CD4-positive, alpha-beta T cell treated with Interleukin-4 for 1 hour (primary cell): ENCODE measurements at regions not wholly inside any gene's neighbourhood (a gene's known extent, or its start where the extent isn't known, plus 50 kb on each side); places are given as distances from the start of the nearest gene placed in this dataset.

Source experiments
- DNase-seq, 2 donors: peaks; one replicate each; pipeline ENCODE4 v3.0.0-alpha.2; 2020 to 2022

GRCh38 chr7:46213154-46213537, 292.1 kb upstream of the IGFBP3 start:
- DNase-seq, result no peak

DNA sequence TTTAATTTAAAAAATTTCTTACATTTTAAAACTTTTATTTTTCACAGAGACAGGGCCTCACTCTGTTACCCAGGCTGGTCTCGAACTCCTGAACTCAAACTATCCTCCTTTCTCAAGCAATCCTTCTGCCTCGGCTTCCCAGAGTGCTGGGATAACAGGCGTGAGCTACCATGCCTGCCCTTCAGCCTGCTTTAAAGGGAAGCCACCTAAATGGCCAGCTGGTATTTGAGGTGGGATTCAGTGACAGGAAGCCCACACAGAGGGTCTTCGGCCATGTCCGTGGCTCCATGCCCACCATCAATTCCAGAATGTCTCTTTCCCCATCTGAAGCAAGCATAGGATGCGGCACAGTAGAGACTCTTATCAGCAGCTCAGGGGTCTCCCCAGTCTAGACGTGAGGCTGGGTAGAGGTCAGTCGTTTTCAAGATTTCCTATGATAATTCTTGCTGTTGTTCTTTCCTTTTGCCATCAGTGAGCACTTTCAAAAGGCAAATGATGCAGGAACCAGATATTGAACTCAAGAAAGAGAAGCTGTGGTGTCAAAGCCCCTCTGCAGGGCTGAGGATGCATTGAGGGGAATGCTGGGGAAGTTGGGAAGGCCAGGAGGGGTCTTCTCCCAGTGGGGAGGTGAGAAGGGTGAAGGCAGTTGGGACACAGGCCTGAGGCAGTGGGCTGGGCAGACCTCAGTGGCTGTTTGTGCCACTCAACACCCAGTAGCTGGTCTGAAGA, 291.5 kb upstream of the IGFBP3 start:
- DNase-seq, result no peak

GRCh38 chr7:46210467-46210866, 289.4 kb upstream of the IGFBP3 start:
- no peak for DNase-seq

DNA sequence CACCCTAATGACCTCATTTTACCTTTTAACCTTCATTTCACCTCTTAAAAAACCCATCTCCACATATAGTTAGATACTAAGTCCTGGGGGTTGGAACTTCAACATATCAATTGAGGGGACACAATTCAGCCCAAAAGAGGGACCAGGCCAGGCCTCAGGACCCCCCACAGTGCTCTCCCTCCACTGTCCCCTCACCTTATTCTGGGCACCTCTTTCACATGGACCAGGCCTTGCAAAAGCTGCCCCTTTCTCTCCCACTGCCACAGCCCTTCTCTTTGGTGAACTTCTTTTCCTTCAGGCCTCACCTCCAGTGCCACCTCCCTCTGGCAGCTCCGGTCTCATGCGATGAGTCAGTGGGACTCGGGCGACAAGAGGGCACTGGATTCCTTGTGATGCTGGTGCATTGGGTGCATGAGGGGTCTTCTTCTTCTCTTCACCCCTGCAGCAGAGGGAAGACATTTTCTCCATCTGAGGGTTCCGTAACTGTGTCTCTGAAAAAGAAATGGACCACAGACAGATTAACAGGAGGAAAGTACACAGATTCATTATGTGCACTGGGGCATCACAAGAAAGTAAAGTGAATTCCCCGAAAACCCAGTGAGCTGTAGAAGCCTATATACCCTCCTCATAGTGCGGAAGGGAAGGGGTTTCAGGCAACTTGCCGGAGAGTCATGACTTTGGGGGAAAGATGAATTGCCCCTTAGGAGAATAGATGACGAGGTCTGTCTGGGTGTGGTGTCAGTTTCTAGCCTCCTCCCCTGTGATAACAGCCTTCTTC, 288.7 kb upstream of the IGFBP3 start:
- DNase-seq, result no peak

DNA sequence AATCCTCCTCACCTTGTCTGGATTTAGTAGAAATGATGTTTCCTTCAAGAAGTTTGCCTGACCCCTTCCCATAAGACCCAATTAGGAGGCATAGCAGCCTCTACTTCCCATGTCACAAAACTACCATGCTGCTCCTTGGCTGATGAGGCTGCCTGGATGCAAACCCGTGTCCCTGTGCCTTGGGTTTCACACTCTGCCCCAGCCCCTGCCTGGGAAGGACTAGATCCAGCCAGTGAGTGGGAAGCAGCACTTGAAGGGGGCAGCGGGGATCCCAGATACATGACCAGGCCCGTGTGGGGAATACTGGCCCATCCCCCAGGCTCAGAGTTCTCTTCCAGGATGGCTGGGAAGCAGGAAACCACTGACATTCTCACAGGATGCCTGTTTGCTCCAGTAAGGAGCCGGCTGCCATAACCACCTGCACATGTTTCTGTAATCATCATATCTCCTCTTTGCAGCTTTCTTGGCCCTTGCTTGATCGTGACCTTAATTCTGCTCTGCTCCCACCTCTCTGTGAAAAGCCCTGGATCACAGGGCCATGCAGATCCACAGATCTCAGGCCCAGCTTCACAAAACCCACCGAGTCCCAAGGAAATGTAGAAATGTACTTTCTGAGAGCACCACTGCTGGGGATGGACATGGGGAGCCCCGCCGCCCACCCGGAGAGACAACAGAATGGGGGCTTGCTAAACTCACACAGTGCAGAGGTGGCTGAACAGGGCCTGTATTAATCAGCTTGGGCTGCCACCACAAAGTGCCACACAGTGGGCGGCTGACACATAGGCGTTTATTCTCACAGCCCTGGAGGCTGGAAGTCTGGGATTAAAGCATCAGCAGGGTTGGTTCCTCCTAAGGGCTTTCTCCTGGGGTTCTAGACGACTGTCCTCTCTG, 287.8 kb upstream of the IGFBP3 start:
- DNase-seq, result no peak

DNA sequence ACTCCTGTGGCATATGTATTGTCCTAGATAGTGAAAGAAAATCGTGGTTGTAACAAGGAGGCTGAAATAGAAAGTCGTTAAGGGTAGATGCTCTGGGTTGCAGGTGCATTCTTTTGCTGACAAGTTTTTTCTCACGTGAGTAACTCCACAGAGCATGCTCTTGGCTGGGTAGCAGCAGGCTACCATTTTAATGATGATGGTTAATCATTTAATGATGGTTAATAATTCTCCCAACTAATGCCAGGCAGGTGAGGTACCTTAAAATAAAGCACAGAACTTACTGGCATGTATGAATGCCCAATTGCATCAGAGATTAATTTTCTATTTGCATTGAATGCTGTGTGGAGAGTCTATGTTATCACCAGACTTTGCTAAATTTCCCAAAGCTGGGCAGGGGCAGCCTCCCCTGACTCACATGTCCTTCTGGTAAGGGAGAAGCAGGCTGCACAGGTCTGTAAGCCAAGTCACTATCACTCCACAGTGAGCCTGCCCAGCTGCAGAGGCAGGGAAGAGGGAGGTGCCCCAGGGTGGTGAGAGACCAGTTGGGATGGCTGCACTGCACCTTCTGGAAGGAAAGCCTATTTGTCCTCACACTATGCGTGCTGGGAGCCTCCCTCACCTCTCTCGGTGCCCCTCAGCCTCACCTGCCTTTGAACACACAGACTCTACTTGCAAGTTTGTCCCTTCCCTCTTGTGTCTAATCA, 287.0 kb upstream of the IGFBP3 start:
- DNase-seq, result no peak

DNA sequence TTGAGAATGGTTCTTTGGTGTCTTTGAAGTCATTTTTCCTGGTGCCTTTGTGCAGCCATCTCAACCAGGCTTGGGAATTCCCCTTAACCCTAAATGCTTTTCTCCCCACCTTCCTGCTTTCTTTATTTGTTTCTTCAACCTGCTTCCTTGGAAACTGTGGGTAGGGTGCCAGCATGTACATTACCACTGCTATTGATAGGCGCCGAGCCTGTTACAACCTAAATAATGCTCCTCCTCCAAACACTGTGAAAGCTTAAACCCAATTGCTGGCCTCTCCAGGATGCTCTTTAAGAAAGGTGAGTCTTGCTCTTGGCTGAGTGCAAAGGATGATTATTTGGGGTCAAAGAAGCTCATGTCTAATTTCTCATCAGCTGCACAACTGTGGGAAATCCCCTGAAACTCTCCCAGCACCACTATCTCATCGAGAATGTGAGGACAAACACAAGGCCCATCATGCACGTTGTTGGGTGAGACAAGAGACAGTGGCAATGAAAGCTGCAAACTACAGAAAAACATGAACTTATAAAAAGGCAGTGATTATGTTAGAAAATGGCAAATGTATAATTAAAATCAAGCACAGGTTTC, 285.5 kb upstream of the IGFBP3 start:
- DNase-seq, result no peak

DNA sequence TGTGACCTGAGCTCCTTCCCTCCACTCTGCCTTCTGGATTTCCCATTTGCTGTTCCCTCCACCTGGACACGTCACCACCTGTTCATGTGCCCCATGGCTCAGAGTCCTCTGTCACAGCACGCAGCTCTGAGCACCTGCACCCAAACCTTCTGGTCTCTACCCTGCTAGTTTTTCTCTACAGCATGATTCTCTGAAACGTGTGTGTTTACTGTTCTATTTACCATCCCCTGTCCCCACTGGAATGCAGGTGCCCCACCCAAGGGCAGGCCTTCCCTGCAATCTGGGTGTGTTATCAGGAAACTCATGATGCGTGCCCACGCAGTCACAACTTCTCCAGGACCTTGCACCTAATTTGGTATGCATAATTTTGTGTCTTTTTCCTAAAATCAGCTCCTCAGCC, 284.4 kb upstream of the IGFBP3 start:
- DNase-seq, result no peak

DNA sequence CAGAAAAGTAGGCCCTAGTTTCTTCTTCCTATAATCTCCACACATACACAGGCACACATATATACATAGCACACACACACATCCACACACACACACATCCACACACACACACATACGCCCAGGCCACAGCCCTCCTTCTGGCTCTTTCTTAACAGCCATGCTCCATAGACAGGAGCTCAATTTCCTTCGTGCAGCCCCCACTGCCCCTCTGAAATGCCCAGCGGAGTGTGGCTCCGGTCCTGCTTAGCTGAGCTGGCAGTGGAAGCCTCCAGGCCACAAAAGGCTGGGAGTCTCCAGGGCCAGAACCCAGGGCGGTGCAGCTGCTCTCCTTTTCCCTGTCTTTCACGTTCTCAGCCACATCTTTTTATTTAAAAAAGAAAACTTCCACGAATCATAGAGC, 282.9 kb upstream of the IGFBP3 start:
- no peak for DNase-seq

GRCh38 chr7:46202379-46202778, 281.3 kb upstream of the IGFBP3 start:
- DNase-seq, result no peak

DNA sequence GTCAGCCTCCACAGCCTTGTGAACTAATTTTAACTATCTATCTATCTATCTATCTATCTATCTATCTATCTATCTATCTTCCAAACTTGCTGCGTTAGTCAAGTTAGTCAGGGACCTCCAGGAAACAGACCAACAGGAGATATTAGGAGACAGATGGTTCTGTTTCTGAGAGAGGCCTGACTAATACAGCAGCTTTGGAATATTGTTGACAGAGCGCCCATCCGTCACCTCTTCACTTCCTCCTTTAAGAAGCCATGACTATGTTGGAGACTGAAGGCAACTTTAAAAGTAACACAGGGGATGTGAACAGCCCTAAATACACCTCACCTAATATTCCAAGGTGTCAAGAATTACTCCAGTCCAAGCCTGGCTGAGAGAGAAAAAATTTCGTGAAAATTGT, 280.9 kb upstream of the IGFBP3 start:
- DNase-seq, result no peak

- no peak for DNase-seq
These were observed 277.6 kb upstream of the IGFBP3 start for GRCh38 chr7:46198701-46199100.

DNA sequence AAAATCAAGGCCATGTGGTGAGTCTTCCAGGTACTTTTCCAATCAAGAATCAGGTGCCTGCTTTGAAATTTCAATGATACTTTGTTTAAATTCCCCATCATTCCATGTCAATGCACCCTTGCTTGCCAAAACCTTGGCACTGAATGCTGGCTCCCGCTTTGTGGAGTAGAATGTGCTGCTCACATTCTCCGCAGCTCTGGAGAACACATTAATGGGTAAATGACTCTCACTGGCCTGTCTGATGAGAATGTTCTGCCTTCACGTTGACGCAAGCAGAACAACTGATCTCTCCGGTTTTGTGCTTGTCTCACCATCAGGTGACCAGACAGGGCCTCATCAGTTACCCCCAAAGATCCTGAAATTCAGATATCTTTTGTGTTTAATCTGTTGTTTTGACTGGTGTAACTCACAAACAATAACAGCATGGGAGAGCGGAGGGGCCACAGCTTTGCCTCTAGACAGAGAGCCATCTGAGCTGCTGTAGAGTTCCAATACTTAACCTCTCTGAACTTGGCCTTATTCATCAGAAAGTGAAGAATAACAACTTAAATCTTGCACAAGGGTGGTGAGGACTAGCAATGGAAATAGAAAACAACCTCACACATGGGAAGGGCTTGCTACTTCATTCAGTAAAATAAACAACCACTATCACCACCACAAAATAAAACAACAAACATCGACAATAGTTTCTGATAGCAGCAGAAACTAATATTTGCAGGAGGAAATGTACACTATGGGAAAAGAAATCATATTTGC, 276.9 kb upstream of the IGFBP3 start:
- no peak for DNase-seq

DNA sequence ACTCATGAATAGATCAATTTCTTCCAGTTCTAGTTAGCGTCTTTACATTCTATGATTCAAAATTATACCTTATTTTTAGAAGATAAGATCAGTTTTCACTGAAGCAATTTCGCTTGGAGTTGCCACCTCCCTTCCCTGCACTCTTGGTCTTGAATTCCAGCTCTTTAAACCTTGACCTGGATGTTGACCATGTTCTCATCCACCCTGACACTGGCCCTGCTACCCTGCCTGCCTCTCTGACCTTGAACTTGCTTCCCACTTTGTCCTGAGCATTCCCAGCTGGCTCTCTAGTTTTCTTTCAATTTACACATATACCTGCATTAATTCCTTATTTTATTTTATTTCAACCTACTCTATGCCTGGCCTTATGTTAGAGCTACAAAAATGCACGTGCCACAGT, 274.9 kb upstream of the IGFBP3 start:
- DNase-seq, result no peak

DNA sequence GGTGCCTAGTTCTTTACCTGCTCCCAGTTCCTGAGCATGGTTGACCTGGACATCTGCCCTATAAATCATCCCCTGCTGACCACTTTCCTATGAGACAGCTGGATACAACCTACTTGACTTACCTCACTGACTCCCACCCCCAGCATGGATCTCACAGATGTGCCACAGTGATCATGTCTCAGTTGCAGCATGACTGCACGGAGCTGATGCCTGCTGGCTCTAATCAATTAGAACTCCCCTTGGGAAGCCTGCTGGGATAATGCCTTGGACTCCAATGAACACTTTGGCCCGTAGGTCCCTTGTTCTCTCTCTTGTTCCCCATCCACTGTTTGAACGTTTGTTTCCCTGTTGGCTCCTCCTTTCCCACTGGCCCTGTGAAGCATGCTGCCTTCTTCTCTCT, 271.2 kb upstream of the IGFBP3 start:
- no peak for DNase-seq

DNA sequence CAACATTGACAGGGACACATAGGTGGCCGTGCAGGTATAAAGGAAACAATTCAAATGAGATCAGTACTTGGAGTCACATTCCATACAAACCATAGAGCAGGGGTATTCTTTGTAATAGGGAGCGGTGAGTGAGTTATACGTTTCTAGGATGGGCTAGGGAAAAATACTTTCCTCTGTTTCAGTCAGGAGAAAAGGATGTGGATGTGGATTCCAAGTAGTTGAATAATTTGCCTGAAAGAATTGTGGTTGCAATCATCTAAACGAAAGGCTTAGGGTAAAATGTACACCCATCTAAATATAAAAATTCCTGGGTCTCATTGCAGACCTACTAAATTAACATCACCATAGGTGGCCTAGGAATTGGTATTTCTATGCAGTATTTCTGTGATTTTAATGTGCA, 270.7 kb upstream of the IGFBP3 start:
- no peak for DNase-seq

DNA sequence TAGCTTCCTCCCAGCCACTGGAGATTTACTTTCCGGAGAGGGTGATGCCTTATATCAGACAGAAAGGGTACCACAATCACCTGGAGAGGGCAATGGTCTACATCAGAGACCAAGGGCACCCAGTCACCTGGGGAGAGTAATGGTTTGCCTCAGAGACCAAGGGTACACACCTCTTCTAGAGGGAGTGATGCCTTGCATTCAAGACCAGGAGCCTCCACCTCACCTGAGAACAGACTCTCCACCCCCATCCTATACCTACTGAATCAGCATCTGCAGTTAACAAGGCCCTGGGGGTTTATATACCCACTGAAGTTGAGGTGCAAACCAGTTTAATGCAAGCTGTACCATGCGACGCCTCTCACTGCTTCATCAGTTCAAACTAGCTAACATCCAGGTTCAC, 270.2 kb upstream of the IGFBP3 start:
- DNase-seq, result no peak

DNA sequence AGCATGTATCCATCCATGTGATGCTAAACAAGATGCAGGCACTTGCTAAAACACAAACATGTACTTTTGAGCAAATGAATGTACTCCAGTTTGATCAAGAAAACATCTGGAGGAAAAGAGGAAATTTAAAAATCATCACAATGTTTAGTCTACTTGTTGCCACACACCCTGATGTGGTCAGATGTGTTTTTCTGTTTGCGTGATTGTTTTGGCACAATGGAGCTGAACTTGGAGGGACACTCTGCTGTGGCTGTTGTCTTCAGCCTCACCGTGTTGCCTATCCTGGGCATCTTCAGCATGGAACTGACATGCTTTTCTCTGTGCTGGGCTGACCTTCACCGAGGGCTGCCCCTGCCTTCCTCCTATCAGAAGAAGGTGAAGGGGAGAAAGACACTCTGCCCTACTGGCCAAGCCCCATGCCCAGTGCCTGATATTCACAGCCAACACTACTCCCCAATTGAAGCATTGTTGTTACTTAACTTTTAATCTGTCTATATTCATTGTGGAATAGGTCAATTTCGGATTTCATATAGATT, 268.3 kb upstream of the IGFBP3 start:
- DNase-seq, result no peak

DNA sequence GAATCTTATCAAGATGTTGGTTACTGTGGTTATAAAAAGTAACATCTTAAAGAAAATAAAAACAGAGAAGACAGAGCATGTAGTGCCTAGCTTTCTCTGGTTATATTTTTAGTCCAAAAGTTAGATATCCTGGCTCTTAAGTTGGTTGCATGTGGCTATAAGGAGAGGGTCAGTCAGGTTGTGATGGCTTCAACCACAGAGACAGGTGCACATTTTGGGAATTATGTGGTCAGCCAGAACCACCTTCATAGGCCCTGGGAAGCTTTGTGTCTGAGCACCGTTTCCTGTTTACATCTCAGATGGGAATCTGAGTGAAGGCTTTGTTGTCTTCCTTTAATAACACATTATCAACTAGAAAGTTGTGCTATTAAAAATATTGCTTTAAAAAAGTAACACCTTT, 265.1 kb upstream of the IGFBP3 start:
- DNase-seq, result no peak

- DNase-seq, result no peak
These were observed 258.1 kb upstream of the IGFBP3 start for GRCh38 chr7:46179061-46179610.

DNA sequence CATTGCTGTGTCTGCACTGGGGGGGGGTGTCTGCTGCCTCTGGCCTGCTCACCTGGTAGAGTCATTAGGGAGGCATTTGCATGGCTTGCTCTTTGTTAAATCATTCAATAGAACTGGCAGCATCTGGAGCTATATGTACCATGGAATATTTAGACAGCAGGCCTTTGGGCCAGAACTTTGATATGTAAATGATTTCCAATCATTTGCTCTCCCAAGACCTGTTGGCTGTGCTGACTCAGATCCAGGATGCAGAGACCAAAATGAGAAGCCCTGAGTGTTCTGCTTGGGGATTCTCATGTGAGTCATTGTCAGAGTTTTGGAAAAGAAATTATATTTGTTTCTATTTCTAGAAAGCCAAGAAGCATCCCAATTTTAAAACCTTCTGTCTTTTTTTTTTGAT, 257.6 kb upstream of the IGFBP3 start:
- no peak for DNase-seq
